ENCODE measurements at regions not wholly inside any gene's neighbourhood (a gene's known extent, or its start where the extent isn't known, plus 50 kb on each side); places are given as distances from the start of the nearest gene placed in this dataset.

- Histone ChIP-seq H3K4me1 (ENCODE audit: insufficient read depth, low read length, severe bottlenecking) (peaks cover 26% of the 10 kb centered on the region), H3K27me3 (ENCODE audit: insufficient read depth, low read length) (no peaks in the 10 kb centered on the region), H3K4me3 (ENCODE audit: low read depth, low read length, poor library complexity, severe bottlenecking) (no peak overlapping the region), H3F3A (ENCODE audit: insufficient read depth, low read length) (peaks cover 10% of the 10 kb centered on the region), H3K4me2 (ENCODE audit: low read length) (no peak overlapping the region), H3K36me3 (ENCODE audit: insufficient read depth, low read length) (peaks cover 24% of the 10 kb centered on the region), H3K9ac (ENCODE audit: low read length) (no peak overlapping the region), H3K27ac (ENCODE audit: low read depth, low read length, poor library complexity, severe bottlenecking) (no peak overlapping the region), H2AFZ (ENCODE audit: low read length) (no peak overlapping the region), H3K79me2 (ENCODE audit: insufficient read depth, low read length) (peaks cover 7% of the 10 kb centered on the region), H3K9me2 (ENCODE audit: low read depth, low read length) (no peaks in the 10 kb centered on the region), H4K20me1 (ENCODE audit: insufficient read depth, low read length) (no peaks in the 10 kb centered on the region), H3K9me3 (ENCODE audit: low read length) (peaks cover 9% of the 10 kb centered on the region; the same call in 1 of the 2 replicates)
- no peak for TF ChIP-seq EZH2 (IDR thresholded peaks at IDR 0.05; ENCODE audit: borderline replicate concordance, low read length)
- TF ChIP-seq CTCF (IDR thresholded peaks at IDR 0.05; ENCODE audit: low read length): peak; percentile 27
Measured at GRCh38 chr3:106251160-106251892, 382.5 kb upstream of the CBLB start.

DNA sequence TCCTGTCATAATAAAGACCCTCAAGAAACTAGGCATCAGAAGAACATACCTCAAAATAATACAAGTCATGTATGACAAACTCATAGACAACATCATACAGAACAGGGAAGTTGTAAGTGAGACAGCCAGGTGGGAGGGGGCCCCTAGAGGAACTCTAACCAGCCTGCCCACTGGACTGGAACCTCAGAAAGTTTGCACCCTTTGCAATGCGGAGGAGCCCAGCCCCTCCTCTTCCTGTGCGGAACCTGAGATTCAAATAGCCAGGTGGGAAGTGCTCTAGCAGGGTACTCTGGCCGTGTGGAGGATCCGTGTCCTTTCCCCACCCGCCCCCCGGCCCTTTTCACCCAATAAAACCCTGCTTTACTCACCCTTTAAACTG lies 387.0 kb upstream of the CBLB start:
- TF ChIP-seq EZH2 (IDR thresholded peaks at IDR 0.05; ENCODE audit: borderline replicate concordance, low read length) (no peak), CTCF (IDR thresholded peaks at IDR 0.05; ENCODE audit: low read length) (no peak)
- Histone ChIP-seq H3K4me2 (ENCODE audit: low read length) (peak overlapping the region; percentile 89), H3K27me3 (ENCODE audit: insufficient read depth, low read length) (no peaks in the 10 kb centered on the region), H3K79me2 (ENCODE audit: insufficient read depth, low read length) (peaks cover 7% of the 10 kb centered on the region), H3K4me1 (ENCODE audit: insufficient read depth, low read length, severe bottlenecking) (peaks cover 36% of the 10 kb centered on the region), H4K20me1 (ENCODE audit: insufficient read depth, low read length) (no peaks in the 10 kb centered on the region), H3K9me3 (ENCODE audit: low read length) (peaks cover 14% of the 10 kb centered on the region), H2AFZ (ENCODE audit: low read length) (0 out of 2 replicates have a peak overlapping the region, but pooled peaks have one; percentile 20), H3K4me3 (ENCODE audit: low read depth, low read length, poor library complexity, severe bottlenecking) (peak overlapping the region; percentile 85), H3K9ac (ENCODE audit: low read length) (peak overlapping the region; percentile 96), H3F3A (ENCODE audit: insufficient read depth, low read length) (peaks cover 4% of the 10 kb centered on the region; the same call in 1 of the 2 replicates), H3K36me3 (ENCODE audit: insufficient read depth, low read length) (peaks cover 41% of the 10 kb centered on the region), H3K9me2 (ENCODE audit: low read depth, low read length) (no peaks in the 10 kb centered on the region), H3K27ac (ENCODE audit: low read depth, low read length, poor library complexity, severe bottlenecking) (peak overlapping the region; percentile 93)

- Histone ChIP-seq H3K9me3 (ENCODE audit: low read length) (peaks cover 10% of the 10 kb centered on the region), H3K4me1 (ENCODE audit: insufficient read depth, low read length, severe bottlenecking) (peaks cover 36% of the 10 kb centered on the region), H3K4me3 (ENCODE audit: low read depth, low read length, poor library complexity, severe bottlenecking) (peak overlapping the region; percentile 85), H3K27ac (ENCODE audit: low read depth, low read length, poor library complexity, severe bottlenecking) (peak overlapping the region; percentile 93), H3K9ac (ENCODE audit: low read length) (peak overlapping the region; percentile 96), H4K20me1 (ENCODE audit: insufficient read depth, low read length) (no peaks in the 10 kb centered on the region), H3K79me2 (ENCODE audit: insufficient read depth, low read length) (peaks cover 7% of the 10 kb centered on the region), H3K9me2 (ENCODE audit: low read depth, low read length) (no peaks in the 10 kb centered on the region), H3F3A (ENCODE audit: insufficient read depth, low read length) (peaks cover 4% of the 10 kb centered on the region; the same call in 1 of the 2 replicates), H3K36me3 (ENCODE audit: insufficient read depth, low read length) (peaks cover 38% of the 10 kb centered on the region), H3K4me2 (ENCODE audit: low read length) (peak overlapping the region; percentile 89), H2AFZ (ENCODE audit: low read length) (no peak overlapping the region), H3K27me3 (ENCODE audit: insufficient read depth, low read length) (no peaks in the 10 kb centered on the region)
- no peak for TF ChIP-seq CTCF (IDR thresholded peaks at IDR 0.05; ENCODE audit: low read length)
- no peak for TF ChIP-seq EZH2 (IDR thresholded peaks at IDR 0.05; ENCODE audit: borderline replicate concordance, low read length)
Measured at GRCh38 chr3:106256249-106256957, 387.6 kb upstream of the CBLB start.

All from OCI-LY1 (cell line).